Bronchial epithelial cell (primary cell): ENCODE measurements at regions not wholly inside any gene's neighbourhood (a gene's known extent, or its start where the extent isn't known, plus 50 kb on each side); places are given as distances from the start of the nearest gene placed in this dataset.

Source experiments
- DNase-seq: peaks from one replicate; pipeline ENCODE4 v3.0.0-alpha.2; 2010; ENCODE audit warnings: low read depth
- FAIRE-seq: peaks from 2 replicates; lab custom pipeline; 2011; peaks lifted over from hg19 to GRCh38; lab: Jason Lieb, UNC
- H3K27me3 ChIP-seq: 2 replicates; pipeline ENCODE4 v1.5.1; 2011; ENCODE audit warnings: low read length; ENCODE audit not compliant: control insufficient read depth, insufficient read depth
- H3K36me3 ChIP-seq: 2 replicates; pipeline ENCODE4 v1.5.1; 2011; ENCODE audit warnings: low read length; ENCODE audit not compliant: control insufficient read depth, insufficient read depth
- H3K4me3 ChIP-seq: 2 replicates; pipeline ENCODE4 v1.5.1; 2011; ENCODE audit warnings: mild to moderate bottlenecking, low read depth, low read length, control low read depth
- CTCF ChIP-seq: IDR thresholded peaks from 2 replicates; pipeline ENCODE4 v1.5.1; 2011; ENCODE audit warnings: mild to moderate bottlenecking, moderate library complexity, low read length, control low read depth, inconsistent platforms; ENCODE audit not compliant: insufficient read depth, severe bottlenecking

GRCh38 chr15:79492065-79492464 is 59.9 kb downstream of the MINAR1 start:
- Histone ChIP-seq H3K4me3 (no peak overlapping the region), H3K27me3 (no peaks in the 10 kb centered on the region), H3K36me3 (no peaks in the 10 kb centered on the region)
- DNase-seq (no peak), FAIRE-seq (no peak)
- no peak for TF ChIP-seq CTCF

DNA sequence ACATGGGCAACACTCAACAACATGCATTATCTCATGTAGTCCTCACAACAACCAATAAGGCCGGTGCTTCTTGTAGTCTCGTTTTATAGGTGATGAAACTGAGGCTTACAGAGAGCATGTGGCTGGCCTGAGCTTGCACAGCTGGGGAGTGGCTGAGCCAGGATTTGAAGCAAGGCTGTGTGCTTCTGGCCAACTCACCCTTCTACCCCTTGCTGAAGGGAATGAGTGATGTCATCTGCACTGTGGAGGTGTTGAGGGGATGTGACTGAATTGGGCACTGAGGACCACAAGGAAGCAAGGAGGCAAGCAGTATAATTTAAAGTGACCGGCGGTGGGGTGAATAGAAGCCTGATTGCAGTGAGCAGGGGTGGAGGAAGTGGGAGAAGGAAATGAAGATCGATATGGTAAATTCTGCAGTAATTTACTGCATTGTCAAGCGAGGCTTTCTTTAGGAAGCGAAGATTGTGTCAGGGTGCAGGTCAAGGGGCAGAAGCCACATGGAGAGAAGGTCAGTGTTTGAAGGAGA is 62.3 kb downstream of the MINAR1 start:
- Histone ChIP-seq H3K4me3 (no peak overlapping the region), H3K27me3 (no peaks in the 10 kb centered on the region), H3K36me3 (no peaks in the 10 kb centered on the region)
- TF ChIP-seq CTCF = no peak
- no peak for FAIRE-seq
- DNase-seq = no peak

- no peak for DNase-seq
- TF ChIP-seq CTCF = no peak
- no peak for FAIRE-seq
- no peak overlapping the region for H3K4me3 ChIP-seq
- H3K27me3 ChIP-seq = no peaks in the 10 kb centered on the region
- no peaks in the 10 kb centered on the region for H3K36me3 ChIP-seq
These were observed 63.0 kb downstream of the MINAR1 start for GRCh38 chr15:79494963-79495755.

GRCh38 chr15:79495775-79496174 is 63.6 kb downstream of the MINAR1 start:
- TF ChIP-seq CTCF = no peak

DNA sequence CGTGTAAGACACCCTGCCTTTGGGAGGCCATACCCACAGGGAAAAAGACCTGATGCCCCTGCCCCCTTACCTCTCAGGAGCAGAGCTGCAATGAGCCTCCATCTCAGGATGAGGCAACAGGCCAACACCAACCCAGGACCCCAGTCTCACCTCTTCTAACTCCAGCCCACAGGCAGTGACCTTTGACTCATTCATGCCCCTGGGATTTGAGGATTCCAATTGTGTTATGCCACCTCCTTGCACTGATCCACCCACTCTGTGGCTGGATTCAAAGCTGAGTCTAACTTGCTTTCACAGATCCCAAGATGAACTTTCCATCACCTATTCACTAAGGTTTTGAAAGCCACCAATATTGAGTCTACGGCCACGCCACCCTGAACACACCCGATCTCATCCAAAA is 64.7 kb downstream of the MINAR1 start:
- no peak for DNase-seq
- no peak for TF ChIP-seq CTCF
- no peak overlapping the region for H3K4me3 ChIP-seq
- H3K36me3 ChIP-seq = no peaks in the 10 kb centered on the region
- FAIRE-seq = no peak
- no peaks in the 10 kb centered on the region for H3K27me3 ChIP-seq

More at GRCh38 chr15:79495775-79496174, 63.6 kb downstream of the MINAR1 start:
- H3K4me3 ChIP-seq = no peak overlapping the region
- H3K36me3 ChIP-seq = no peaks in the 10 kb centered on the region
- DNase-seq = no peak
- FAIRE-seq = no peak
- no peaks in the 10 kb centered on the region for H3K27me3 ChIP-seq
